H1 (cell line): ENCODE measurements at regions not wholly inside any gene's neighbourhood (a gene's known extent, or its start where the extent isn't known, plus 50 kb on each side); places are given as distances from the start of the nearest gene placed in this dataset.

ENCODE experiments used
- EP300 ChIP-seq, 2 experiments: IDR thresholded peaks; 1 replicate in 1 of 2; 2 replicates in 1 of 2; pipeline ENCODE4 v1.6.1; 2011 to 2012; ENCODE audit warnings: low read depth in 2 of 2, low read length in 2 of 2, mild to moderate bottlenecking in 2 of 2, borderline replicate concordance in 1 of 2, inconsistent platforms in 1 of 2, moderate library complexity in 1 of 2
- EZH2 ChIP-seq: fragments of 200-600 bp; sonication (generic); IDR thresholded peaks from 2 replicates; pipeline ENCODE4 v1.7.1; 2012; ENCODE audit warnings: low read depth, mild to moderate bottlenecking, moderate library complexity, low read length, inconsistent platforms; ENCODE audit not compliant: severe bottlenecking
- GABPA ChIP-seq: IDR thresholded peaks from 2 replicates; pipeline ENCODE4 v1.6.1; 2011; ENCODE audit warnings: mild to moderate bottlenecking, low read length, moderate library complexity, borderline replicate concordance; ENCODE audit not compliant: insufficient read depth
- JUN ChIP-seq: IDR thresholded peaks from 2 replicates; pipeline ENCODE4 v1.6.1; 2011; ENCODE audit warnings: low read depth, mild to moderate bottlenecking, improper control_type of control experiment, low read length
- MAFK ChIP-seq: IDR thresholded peaks from 2 replicates; pipeline ENCODE4 v1.6.1; 2012; ENCODE audit warnings: low read depth, mild to moderate bottlenecking, improper control_type of control experiment, low read length
- POLR2A ChIP-seq, 2 experiments: IDR thresholded peaks; 1 replicate in 1 of 2; 2 replicates in 1 of 2; pipeline ENCODE4 v1.6.1; 2011; ENCODE audit warnings: low read depth in 2 of 2, low read length in 2 of 2, mild to moderate bottlenecking in 2 of 2; ENCODE audit errors: control extremely low read depth in 1 of 2
- SRF ChIP-seq: IDR thresholded peaks from 2 replicates; pipeline ENCODE4 v1.6.1; 2011; ENCODE audit warnings: mild to moderate bottlenecking, low read depth, low read length, moderate library complexity
- TAF1 ChIP-seq: IDR thresholded peaks from 2 replicates; pipeline ENCODE4 v1.6.1; 2011; ENCODE audit warnings: mild to moderate bottlenecking, low read depth, low read length
- YY1 ChIP-seq: IDR thresholded peaks from 2 replicates; pipeline ENCODE4 v1.6.1; 2011; ENCODE audit warnings: low read depth, mild to moderate bottlenecking, low read length
- TF ChIP-seq, protein P1 (sequence below), 3 experiments: IDR thresholded peaks; 1 replicate in 2 of 3; 2 replicates in 1 of 3; pipeline versions ENCODE4 v1.5.1 to v1.6.1; 2011; ENCODE audit warnings: low read length in 3 of 3, mild to moderate bottlenecking in 3 of 3, inconsistent platforms in 2 of 3, low read depth in 1 of 3, moderate library complexity in 1 of 3; ENCODE audit not compliant: insufficient read depth in 1 of 3; ENCODE audit errors: control extremely low read depth in 1 of 3

DNA sequence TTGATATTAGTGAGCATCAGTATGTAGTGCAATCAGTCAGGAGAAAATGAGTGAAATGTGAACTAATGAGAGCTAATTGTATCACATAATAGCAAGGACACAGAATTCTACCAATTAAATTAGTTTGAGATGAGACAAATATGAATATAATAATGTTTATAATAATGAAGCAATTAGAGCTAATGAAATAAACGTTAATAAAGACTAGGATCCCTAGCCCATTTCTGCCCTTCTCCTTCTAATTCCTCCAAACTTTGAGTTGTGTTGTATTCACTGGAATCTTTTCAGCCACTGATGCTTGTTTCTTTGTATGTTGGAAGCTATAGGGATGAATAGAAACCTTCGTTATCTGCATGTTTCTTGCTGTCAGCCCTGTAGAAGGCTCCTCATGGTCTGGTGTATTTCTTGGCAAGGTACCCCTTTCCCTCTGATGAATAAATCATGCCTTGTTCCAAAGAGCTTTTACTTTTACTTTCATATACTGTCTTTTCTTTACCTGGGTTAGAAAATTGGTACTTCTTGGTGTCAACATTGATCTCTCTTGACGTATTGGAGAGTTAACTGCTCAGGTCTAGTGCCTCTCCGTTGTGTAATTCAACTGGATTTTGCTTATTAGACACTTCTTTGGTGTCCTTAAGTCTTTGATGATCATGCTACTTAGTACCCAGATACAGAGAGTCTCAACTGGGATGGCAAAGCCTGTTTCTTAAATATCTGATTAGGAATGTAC is 154.8 kb downstream of the PTCSC3 start:
- TF ChIP-seq SRF (no peak), JUN (no peak), POLR2A (IDR thresholded peaks at IDR 0.05; ENCODE audit: control extremely low read depth in 1 of 2, low read depth in 2 of 2, low read length in 2 of 2) (no peak), GABPA (no peak), MAFK (no peak), EP300 (IDR thresholded peaks at IDR 0.05; ENCODE audit: borderline replicate concordance in 1 of 2, low read depth in 2 of 2, low read length in 2 of 2) (no peak), TAF1 (no peak), EZH2 (no peak), YY1 (no peak)
- TF ChIP-seq, protein P1, sequence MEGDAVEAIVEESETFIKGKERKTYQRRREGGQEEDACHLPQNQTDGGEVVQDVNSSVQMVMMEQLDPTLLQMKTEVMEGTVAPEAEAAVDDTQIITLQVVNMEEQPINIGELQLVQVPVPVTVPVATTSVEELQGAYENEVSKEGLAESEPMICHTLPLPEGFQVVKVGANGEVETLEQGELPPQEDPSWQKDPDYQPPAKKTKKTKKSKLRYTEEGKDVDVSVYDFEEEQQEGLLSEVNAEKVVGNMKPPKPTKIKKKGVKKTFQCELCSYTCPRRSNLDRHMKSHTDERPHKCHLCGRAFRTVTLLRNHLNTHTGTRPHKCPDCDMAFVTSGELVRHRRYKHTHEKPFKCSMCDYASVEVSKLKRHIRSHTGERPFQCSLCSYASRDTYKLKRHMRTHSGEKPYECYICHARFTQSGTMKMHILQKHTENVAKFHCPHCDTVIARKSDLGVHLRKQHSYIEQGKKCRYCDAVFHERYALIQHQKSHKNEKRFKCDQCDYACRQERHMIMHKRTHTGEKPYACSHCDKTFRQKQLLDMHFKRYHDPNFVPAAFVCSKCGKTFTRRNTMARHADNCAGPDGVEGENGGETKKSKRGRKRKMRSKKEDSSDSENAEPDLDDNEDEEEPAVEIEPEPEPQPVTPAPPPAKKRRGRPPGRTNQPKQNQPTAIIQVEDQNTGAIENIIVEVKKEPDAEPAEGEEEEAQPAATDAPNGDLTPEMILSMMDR (IDR thresholded peaks at IDR 0.05; ENCODE audit: control extremely low read depth in 1 of 3, insufficient read depth in 1 of 3, low read depth in 1 of 3, low read length in 3 of 3) = no peak
